GM12878 (cell line): ENCODE measurements at regions not wholly inside any gene's neighbourhood (a gene's known extent, or its start where the extent isn't known, plus 50 kb on each side); places are given as distances from the start of the nearest gene placed in this dataset.

Source experiments
- ATAC-seq: fragments of 200-7000 bp; cut with Tn5 transposase; 3 replicates; pipeline ENCODE4 v1.9.1; 2020; ENCODE audit warnings: mild to moderate bottlenecking, moderate library complexity
- BruUV-seq: library from RNA; stranded (reverse); fragments of 400-500 nt; replicated peaks from 2 replicates; lab custom pipeline; 2021; lab: Mats Ljungman, UMichigan
- CTCF ChIA-PET: fragments of 300-600 bp; sonication (Branson Sonifier 250); formaldehyde crosslinking; extraction: SDS; loops from one replicate; lab custom pipeline; 2021; ENCODE audit warnings: inconsistent platforms; lab: Yijun Ruan, JAX
- POLR2A ChIA-PET: fragments of 350-600 bp; formaldehyde crosslinking; extraction: SDS; loops from one replicate; lab custom pipeline; 2021; ENCODE audit warnings: inconsistent platforms; lab: Charles Lee
- RAD21 ChIA-PET: fragments of 300-600 bp; sonication (Branson Sonifier 250); formaldehyde crosslinking; loops from one replicate; lab custom pipeline; 2023; ENCODE audit warnings: antibody characterized with exemption; ENCODE audit not compliant: unreplicated experiment; lab: Charles Lee
- SMC1A ChIA-PET: fragments of 300-600 bp; sonication (Branson Sonifier 250); formaldehyde crosslinking; loops from one replicate; lab custom pipeline; 2023; ENCODE audit not compliant: unreplicated experiment, uncharacterized antibody; lab: Charles Lee
- DNase-seq: peaks from one replicate; pipeline ENCODE4 v3.0.0-alpha.2; 2011; ENCODE audit warnings: low read depth, low spot score
- FAIRE-seq: peaks from 3 replicates; lab custom pipeline; 2011; peaks lifted over from hg19 to GRCh38; lab: Jason Lieb, UNC
- H2AFZ ChIP-seq: 2 replicates; pipeline ENCODE4 v1.6.0; 2011; ENCODE audit warnings: low read depth, low read length, control low read depth; ENCODE audit not compliant: control insufficient read depth
- H3K27ac ChIP-seq: 2 replicates; pipeline ENCODE4 v1.5.1; 2011; ENCODE audit warnings: control low read depth; ENCODE audit not compliant: control insufficient read depth, insufficient read depth
- H3K27me3 ChIP-seq, 2 experiments: replicated peaks in 1 of 2; 2 replicates each; pipeline versions ENCODE4 v1.6.0 to v1.6.1; 2011; ENCODE audit warnings: low read length in 1 of 2; ENCODE audit not compliant: control insufficient read depth in 2 of 2, insufficient read depth in 2 of 2
- H3K36me3 ChIP-seq, 2 experiments: 2 replicates each; pipeline ENCODE4 v1.5.1; 2011; ENCODE audit warnings: low read length in 1 of 2; ENCODE audit not compliant: control insufficient read depth in 2 of 2, insufficient read depth in 2 of 2
- H3K4me1 ChIP-seq: 2 replicates; pipeline ENCODE4 v1.6.1; 2011; ENCODE audit warnings: mild to moderate bottlenecking, low read length, moderate library complexity, mixed read lengths; ENCODE audit not compliant: control insufficient read depth, insufficient read depth
- H3K4me2 ChIP-seq: 2 replicates; pipeline ENCODE4 v1.6.0; 2011; ENCODE audit warnings: control low read depth; ENCODE audit not compliant: control insufficient read depth, insufficient read depth
- H3K4me3 ChIP-seq: fragments of 200-600 bp; sonication (generic); 2 replicates; pipeline ENCODE4 v1.5.1; 2016
- H3K79me2 ChIP-seq: 2 replicates; pipeline ENCODE4 v1.6.0; 2011; ENCODE audit warnings: low read length; ENCODE audit not compliant: control insufficient read depth, insufficient read depth
- H3K9ac ChIP-seq: 2 replicates; pipeline ENCODE4 v1.8.0; 2011; ENCODE audit warnings: low read length, control low read depth, mixed read lengths; ENCODE audit not compliant: control insufficient read depth, insufficient read depth
- H3K9me3 ChIP-seq: replicated peaks from 3 replicates; pipeline ENCODE4 v1.5.1; 2011; ENCODE audit warnings: mild to moderate bottlenecking, low read length; ENCODE audit not compliant: control insufficient read depth, insufficient read depth
- H4K20me1 ChIP-seq: 2 replicates; pipeline ENCODE4 v1.6.0; 2011; ENCODE audit not compliant: control insufficient read depth, insufficient read depth
- ASH2L ChIP-seq: fragments of 300-600, 200-600 bp; sonication (generic); IDR thresholded peaks from 2 replicates; pipeline ENCODE4 v1.6.1; 2017; ENCODE audit warnings: low read depth, mild to moderate bottlenecking, borderline replicate concordance
- BMI1 ChIP-seq: fragments of 450-650 bp; IDR thresholded peaks from 2 replicates; pipeline ENCODE4 v1.6.1; 2016; ENCODE audit warnings: mild to moderate bottlenecking, moderate library complexity, borderline replicate concordance
- CHD4 ChIP-seq: fragments of 200-600 bp; sonication (generic); IDR thresholded peaks from 2 replicates; pipeline ENCODE4 v1.6.1; 2016; ENCODE audit warnings: mild to moderate bottlenecking
- GABPA ChIP-seq: IDR thresholded peaks from 2 replicates; pipeline ENCODE4 v1.6.1; 2014; ENCODE audit warnings: antibody characterized with exemption, low read depth, mild to moderate bottlenecking, inconsistent platforms
- GATAD2B ChIP-seq: fragments of 450-650 bp; conservative IDR thresholded peaks from 2 replicates; pipeline ENCODE4 v1.6.1; 2017; ENCODE audit warnings: low read depth, mild to moderate bottlenecking, moderate library complexity
- NFYA ChIP-seq: IDR thresholded peaks from 2 replicates; pipeline ENCODE4 v1.6.1; 2011; ENCODE audit warnings: low read depth, mild to moderate bottlenecking, low read length, improper control_type of control experiment, borderline replicate concordance
- WGBS: methylation state at CpG from one replicate; pipeline ENCODE4 v1.1.6; 2016; ENCODE audit warnings: low lambda C conversion rate; ENCODE audit not compliant: insufficient replicate concordance, insufficient coverage; ENCODE audit errors: missing lambda C conversion rate; 5-methylcytosine and 5-hydroxymethylcytosine counted together
- in situ Hi-C: fragments of 300-500 bp; cut with MboI; formaldehyde crosslinking; loops from 9 replicates; pipeline ENCODE4 v1.14.3; 2018; ENCODE audit warnings: mixed read lengths
- intact Hi-C: fragments of 100-400 bp; cut with micrococcal nuclease; formaldehyde crosslinking; loops from one replicate; pipeline ENCODE4 v1.14.2; 2022; ENCODE audit not compliant: unreplicated experiment
- TF ChIP-seq, protein P1 (sequence below): fragments of 450-650 bp; IDR thresholded peaks from 2 replicates; pipeline ENCODE4 v1.6.1; 2017; ENCODE audit warnings: antibody characterized with exemption, mild to moderate bottlenecking, moderate library complexity
- TF ChIP-seq, protein P2 (sequence below): IDR thresholded peaks from 2 replicates; pipeline ENCODE4 v1.6.1; 2012; ENCODE audit warnings: mild to moderate bottlenecking, low read depth, low read length
- TF ChIP-seq, protein P3 (sequence below): fragments of 450-650 bp; IDR thresholded peaks from 2 replicates; pipeline ENCODE4 v1.6.1; 2017; ENCODE audit warnings: mild to moderate bottlenecking, moderate library complexity

DNA sequence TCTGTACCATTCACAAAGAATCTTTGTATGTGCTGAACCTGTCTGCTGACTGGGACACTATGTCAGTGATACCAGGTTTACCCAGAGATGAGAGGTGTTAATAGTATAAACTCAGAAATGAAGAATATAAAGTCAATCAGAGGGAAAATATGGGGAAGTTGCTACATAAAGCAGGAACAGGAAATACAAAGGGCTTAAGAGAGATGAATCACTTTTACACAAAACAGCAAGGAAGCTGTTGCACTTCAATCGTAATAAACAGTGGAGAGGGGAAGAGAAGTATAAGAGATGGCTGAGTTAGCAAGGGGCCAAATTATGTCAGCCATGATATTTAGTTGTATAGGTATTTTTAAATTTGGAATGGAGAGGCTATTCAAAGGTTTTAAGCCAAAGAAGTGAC, 890.2 kb upstream of the NCAM2 start (continued):
- TF ChIP-seq GABPA (no peak), NFYA (no peak), GATAD2B (no peak), CHD4 (no peak)
- TF ChIP-seq, protein P1, sequence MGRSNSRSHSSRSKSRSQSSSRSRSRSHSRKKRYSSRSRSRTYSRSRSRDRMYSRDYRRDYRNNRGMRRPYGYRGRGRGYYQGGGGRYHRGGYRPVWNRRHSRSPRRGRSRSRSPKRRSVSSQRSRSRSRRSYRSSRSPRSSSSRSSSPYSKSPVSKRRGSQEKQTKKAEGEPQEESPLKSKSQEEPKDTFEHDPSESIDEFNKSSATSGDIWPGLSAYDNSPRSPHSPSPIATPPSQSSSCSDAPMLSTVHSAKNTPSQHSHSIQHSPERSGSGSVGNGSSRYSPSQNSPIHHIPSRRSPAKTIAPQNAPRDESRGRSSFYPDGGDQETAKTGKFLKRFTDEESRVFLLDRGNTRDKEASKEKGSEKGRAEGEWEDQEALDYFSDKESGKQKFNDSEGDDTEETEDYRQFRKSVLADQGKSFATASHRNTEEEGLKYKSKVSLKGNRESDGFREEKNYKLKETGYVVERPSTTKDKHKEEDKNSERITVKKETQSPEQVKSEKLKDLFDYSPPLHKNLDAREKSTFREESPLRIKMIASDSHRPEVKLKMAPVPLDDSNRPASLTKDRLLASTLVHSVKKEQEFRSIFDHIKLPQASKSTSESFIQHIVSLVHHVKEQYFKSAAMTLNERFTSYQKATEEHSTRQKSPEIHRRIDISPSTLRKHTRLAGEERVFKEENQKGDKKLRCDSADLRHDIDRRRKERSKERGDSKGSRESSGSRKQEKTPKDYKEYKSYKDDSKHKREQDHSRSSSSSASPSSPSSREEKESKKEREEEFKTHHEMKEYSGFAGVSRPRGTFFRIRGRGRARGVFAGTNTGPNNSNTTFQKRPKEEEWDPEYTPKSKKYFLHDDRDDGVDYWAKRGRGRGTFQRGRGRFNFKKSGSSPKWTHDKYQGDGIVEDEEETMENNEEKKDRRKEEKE = no peak
- TF ChIP-seq, protein P2, sequence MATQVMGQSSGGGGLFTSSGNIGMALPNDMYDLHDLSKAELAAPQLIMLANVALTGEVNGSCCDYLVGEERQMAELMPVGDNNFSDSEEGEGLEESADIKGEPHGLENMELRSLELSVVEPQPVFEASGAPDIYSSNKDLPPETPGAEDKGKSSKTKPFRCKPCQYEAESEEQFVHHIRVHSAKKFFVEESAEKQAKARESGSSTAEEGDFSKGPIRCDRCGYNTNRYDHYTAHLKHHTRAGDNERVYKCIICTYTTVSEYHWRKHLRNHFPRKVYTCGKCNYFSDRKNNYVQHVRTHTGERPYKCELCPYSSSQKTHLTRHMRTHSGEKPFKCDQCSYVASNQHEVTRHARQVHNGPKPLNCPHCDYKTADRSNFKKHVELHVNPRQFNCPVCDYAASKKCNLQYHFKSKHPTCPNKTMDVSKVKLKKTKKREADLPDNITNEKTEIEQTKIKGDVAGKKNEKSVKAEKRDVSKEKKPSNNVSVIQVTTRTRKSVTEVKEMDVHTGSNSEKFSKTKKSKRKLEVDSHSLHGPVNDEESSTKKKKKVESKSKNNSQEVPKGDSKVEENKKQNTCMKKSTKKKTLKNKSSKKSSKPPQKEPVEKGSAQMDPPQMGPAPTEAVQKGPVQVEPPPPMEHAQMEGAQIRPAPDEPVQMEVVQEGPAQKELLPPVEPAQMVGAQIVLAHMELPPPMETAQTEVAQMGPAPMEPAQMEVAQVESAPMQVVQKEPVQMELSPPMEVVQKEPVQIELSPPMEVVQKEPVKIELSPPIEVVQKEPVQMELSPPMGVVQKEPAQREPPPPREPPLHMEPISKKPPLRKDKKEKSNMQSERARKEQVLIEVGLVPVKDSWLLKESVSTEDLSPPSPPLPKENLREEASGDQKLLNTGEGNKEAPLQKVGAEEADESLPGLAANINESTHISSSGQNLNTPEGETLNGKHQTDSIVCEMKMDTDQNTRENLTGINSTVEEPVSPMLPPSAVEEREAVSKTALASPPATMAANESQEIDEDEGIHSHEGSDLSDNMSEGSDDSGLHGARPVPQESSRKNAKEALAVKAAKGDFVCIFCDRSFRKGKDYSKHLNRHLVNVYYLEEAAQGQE = no peak

DNA sequence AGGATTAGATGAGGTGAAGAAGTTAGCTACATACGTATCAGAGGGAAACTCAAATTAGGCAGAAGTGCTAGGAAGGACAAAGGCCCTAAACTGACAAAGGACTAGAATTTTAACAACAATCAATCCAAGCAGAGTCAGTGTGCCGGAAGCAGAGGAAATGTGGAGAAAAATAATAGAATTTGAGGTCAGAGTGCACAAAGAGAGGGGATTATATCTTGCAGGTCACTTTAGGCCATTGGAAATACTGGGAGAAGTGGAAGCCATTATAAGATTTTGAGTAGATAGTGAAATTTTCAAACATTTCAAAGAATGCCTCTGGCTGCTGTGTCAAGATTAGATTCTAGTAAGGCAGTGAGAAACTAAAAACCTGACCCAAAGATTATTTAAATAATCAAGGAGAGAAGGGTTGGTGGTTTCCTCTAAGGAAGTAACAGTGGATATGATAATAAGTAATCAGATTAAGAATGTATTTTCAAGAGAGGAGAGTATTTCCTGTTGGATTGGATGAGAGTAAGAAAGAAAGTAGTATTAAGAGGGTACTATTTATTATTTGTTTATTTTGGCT, 889.2 kb upstream of the NCAM2 start:
- 38% methylated on average over 2 of the region's 2 CpGs for WGBS
- TF ChIP-seq BMI1 = no peak
- no peak for TF ChIP-seq ASH2L
- TF ChIP-seq, protein P3, sequence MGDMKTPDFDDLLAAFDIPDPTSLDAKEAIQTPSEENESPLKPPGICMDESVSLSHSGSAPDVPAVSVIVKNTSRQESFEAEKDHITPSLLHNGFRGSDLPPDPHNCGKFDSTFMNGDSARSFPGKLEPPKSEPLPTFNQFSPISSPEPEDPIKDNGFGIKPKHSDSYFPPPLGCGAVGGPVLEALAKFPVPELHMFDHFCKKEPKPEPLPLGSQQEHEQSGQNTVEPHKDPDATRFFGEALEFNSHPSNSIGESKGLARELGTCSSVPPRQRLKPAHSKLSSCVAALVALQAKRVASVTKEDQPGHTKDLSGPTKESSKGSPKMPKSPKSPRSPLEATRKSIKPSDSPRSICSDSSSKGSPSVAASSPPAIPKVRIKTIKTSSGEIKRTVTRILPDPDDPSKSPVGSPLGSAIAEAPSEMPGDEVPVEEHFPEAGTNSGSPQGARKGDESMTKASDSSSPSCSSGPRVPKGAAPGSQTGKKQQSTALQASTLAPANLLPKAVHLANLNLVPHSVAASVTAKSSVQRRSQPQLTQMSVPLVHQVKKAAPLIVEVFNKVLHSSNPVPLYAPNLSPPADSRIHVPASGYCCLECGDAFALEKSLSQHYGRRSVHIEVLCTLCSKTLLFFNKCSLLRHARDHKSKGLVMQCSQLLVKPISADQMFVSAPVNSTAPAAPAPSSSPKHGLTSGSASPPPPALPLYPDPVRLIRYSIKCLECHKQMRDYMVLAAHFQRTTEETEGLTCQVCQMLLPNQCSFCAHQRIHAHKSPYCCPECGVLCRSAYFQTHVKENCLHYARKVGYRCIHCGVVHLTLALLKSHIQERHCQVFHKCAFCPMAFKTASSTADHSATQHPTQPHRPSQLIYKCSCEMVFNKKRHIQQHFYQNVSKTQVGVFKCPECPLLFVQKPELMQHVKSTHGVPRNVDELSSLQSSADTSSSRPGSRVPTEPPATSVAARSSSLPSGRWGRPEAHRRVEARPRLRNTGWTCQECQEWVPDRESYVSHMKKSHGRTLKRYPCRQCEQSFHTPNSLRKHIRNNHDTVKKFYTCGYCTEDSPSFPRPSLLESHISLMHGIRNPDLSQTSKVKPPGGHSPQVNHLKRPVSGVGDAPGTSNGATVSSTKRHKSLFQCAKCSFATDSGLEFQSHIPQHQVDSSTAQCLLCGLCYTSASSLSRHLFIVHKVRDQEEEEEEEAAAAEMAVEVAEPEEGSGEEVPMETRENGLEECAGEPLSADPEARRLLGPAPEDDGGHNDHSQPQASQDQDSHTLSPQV = no peak

More for the DNA sequence above, 889.2 kb upstream of the NCAM2 start:
- FAIRE-seq (no peak), DNase-seq (no peak), ATAC-seq (no peak)
- no peak overlapping the region for H2AFZ ChIP-seq
- no peak overlapping the region for H3K27ac ChIP-seq
- no peak overlapping the region for H3K9ac ChIP-seq
- H3K27me3 ChIP-seq = no peaks in the 10 kb centered on the region
- H4K20me1 ChIP-seq = no peaks in the 10 kb centered on the region
- H3K9me3 ChIP-seq = no peaks in the 10 kb centered on the region; the same call in 2 of the 3 replicates
- ChIA-PET POLR2A (no interaction called here), RAD21 (no interaction called here), SMC1A (no interaction called here), CTCF (no interaction called here)
- no peaks in the 10 kb centered on the region for H3K36me3 ChIP-seq
- H3K79me2 ChIP-seq = no peaks in the 10 kb centered on the region
- no peaks in the 10 kb centered on the region for H3K4me1 ChIP-seq
- in situ Hi-C loops (loop anchor here (10.0 kb wide), 1 partner anchor 56 kb away; no protein-coding TSS in a partner anchor), intact Hi-C loops (no loop called here)
- no TSS peak for BruUV-seq
- H3K4me2 ChIP-seq = no peak overlapping the region
- no peak overlapping the region for H3K4me3 ChIP-seq
